GM19324 (cell line): ENCODE measurements at regions not wholly inside any gene's neighbourhood (a gene's known extent, or its start where the extent isn't known, plus 50 kb on each side); places are given as distances from the start of the nearest gene placed in this dataset.
"Not testable (repeated sequence)": the region's sequence is repeated elsewhere in the genome, so short reads cannot be mapped to it uniquely, and the experiment has no call there.

Experiments
- ATAC-seq: cut with Tn5 transposase; IDR thresholded peaks from one replicate; pipeline ENCODE4 v1.9.1; 2021; ENCODE audit warnings: mild to moderate bottlenecking, moderate library complexity; ENCODE audit not compliant: unreplicated experiment, low FRiP score

DNA sequence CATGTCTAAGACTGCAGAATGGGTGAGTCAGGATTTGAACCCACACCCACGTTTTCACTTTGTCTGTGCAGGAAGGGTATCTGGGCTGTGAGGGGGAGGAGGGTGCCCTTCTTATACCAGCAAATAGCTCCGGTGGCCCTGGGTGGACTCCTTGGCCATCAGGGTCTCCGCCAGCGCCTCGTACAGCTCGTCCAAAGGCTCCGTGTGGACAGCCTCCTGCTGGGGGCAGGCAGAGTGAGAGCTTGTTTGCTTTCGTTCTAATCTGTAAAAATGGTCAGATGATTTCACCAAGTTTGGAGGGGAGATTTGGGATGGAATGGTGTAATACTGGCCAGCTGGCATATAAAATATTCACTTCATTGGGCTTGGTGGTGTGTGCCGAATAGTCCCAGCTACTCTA, 111.7 kb upstream of the CCZ1B start:
- ATAC-seq: not testable (repeated sequence)

DNA sequence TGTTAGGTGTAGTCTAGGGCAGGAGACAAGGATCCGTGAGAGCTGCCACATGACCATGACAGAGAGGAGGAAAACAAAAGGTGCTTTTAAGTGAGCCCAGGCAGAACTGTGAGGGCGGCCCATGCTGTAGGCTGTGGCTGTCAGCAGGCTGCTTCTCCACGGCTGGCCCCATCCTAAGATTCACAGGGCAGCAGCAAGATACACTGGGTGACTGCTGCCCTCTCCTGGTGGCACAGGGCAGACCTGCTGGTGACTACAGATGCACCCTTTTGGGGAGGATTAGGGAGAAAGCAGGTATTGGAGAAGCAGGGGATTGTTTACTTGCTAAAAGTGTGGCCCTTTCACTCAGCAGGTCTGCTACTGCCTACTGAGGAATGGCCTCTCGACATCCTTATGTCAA, 112.2 kb upstream of the CCZ1B start:
- ATAC-seq: not testable (repeated sequence)

DNA sequence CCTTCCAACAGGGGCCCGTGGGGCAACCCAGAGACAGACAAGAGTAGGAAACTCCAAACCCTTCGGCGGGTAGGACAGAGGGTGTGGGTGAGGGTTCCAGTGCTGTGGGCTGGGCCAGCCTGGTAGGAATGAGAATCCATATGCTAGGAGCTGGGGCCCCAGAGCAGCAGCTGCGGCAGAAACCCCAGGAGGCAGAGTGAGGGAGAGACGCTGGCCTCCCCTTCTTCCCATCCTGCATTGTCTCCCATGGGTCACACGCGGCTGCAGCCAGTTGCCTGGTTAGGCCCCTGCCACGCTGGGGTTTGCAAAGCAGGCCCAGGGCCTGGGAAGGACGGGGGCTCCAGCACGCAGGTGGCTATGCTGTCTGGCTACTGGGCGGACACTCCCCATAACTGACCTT, 113.1 kb upstream of the CCZ1B start:
- not testable (repeated sequence) for ATAC-seq

DNA sequence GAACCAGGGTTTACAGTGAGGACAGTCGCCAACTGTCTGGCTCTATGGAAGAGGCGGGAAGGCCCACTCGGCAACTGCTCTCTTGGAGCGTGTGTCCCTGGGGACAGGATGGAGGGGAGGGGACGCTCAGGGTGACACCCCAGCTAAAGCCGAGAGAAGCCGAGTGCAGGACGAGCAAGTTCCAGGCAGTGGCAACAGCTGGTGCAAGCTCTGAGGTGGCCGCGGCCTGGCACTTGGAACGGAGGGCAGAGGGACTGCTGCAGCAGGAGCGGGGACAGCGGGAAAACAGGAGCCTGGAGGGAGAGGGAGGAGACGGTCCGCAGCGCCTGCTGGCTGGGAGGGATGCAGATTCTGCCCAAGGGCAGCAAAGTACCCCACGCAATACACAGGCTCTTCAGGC, 113.8 kb upstream of the CCZ1B start:
- not testable (repeated sequence) for ATAC-seq

DNA sequence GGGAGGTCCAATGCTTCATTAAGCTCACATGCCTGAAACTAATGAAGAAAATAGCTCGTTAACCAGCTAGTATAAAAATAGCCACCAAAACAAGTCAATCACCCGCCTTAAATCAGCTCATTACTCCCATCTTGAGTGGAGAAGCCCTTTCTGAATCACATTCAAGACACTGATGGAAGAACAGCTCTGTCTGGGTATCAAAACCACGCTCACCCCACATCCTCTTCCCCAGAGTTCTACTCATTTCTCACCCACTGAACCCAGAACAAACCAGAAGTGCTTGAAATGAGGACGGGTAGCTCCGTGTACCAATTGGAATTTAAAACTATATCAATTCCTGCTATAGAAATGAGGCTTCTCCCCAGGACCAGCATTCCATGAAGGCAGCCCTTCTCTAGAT, 120.8 kb upstream of the CCZ1B start:
- ATAC-seq: not testable (repeated sequence)

DNA sequence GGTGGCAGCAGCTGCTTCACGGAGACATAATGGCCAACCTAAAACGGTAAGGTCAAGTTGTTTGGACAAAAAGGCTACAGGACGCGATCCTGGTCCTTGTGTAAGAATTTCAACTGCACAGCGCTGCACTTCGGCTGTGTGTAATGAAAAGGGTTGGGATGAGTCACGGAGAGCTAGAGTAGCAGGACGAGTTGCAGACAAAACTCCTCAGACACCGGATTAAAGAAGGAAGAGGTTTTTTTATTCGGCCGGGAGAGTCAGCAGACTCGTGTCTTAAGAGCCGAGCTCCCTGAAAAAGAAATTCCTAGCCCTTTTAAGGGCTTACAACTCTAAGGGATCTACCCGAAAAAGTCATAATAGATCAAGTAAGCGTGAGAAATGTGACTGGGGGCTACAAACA, 124.2 kb upstream of the CCZ1B start:
- ATAC-seq: not testable (repeated sequence)

DNA sequence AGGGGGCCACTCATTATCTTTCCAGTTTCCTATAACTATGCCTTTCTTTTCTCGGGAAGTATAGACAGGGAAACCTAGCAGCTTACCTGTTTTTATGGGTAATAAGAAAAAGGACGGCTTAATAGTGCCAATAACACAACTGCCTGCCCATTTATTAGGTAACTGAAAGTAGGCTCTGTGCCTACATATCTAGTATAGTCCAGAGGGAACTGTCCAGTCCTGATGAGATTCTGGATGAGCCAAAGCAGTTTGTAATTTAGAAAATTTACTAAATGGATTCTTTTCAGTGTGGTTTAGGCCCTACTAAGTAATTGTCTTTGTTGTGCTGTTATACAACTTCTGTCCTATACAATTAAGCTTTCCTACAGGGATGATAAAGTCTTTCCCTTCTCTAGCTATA, 125.5 kb upstream of the CCZ1B start:
- not testable (repeated sequence) for ATAC-seq

DNA sequence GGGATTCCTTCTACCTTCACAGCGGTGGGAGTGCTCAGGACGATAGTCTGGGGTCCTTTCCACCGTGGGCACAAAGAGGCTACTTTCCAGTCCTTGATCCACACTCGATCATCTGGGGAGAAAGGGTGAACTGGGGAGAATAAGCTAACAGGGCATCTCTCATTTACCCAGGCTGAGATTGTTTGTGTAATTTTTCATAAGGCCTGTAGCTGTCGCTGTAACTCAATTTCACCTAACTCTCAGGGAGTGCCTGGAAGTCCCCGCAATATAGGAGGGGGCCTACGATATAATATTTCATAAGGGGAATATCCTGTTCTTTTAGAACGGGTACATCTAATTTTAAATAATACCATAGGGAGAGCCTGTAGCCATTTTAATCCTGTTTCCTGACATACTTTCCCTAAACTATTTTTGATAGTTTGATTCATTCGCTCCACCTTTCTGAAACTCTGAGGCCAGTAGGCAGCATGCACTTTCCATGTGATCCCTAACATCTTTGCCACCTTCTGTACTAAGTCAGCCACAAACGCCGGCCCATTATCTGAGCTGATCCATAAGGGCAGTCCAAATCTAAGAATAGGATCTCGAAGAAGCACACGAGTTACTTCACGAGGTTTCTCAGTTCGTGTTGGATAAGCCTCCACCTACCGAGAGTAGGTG, 127.2 kb upstream of the CCZ1B start:
- not testable (repeated sequence) for ATAC-seq

DNA sequence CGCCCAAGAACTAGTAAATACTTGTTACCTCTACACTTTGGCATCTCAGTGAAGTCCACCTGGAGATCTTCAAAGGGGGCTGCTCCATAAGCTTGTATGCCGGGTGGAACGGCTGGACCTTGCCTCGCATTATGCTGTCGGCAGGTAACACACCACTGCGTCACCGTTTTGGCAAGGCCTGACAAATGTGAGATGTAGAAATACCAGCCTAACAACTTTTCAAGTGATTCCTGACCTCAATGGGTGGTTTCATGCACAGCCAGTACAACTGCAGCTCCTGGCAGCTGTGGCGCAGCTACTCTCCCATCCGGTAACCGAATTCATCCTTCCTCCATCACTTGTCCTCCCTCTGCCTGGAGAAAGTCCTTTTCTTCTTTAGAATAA, 127.7 kb upstream of the CCZ1B start:
- not testable (repeated sequence) for ATAC-seq

DNA sequence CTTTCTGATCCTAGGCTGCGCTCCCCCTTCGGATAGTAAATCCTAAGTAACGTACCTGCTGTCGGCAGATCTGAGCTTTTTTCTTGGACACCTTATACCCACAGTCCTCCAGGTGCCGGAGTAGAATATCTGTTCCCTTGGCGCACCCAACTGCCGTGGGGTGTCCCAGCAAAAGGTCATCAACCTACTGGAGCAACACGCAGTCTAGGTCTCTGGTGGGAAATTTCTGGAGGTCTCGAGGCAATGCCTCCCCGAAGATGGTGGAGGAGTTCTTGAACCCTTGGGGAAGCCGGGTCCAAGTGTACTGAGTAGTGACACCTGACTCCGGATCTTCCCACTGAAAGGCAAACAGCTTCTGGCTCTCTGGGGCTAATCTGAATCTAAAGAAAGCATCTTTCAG, 129.3 kb upstream of the CCZ1B start:
- ATAC-seq: not testable (repeated sequence)

DNA sequence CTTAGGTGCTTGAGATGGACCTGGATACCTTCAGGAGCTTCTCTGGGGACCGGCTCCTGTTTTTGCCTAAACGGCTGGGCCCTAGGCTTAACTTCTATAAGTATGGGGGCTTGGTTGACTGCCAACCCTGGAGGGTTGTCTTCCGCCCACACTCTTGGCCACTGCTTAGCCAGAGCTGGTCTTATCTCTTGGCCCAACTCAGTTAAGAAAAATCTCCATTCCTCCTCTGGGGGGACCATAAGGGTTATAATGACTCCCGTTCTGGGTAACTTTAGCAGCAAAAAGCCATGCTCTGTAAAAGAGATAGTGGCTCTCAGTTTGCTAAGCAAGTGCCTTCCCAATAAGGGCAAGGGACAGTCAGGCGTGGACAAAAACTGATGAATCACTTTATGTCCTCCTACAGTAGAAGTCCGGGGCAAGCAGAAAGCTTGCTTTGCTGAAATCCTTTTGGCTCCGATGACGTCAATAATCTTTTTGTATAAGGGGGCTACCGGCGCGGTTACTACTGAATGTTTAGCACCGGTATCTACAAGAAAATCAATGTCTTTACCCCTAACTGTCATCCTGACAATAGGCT, 130.0 kb upstream of the CCZ1B start:
- not testable (repeated sequence) for ATAC-seq

DNA sequence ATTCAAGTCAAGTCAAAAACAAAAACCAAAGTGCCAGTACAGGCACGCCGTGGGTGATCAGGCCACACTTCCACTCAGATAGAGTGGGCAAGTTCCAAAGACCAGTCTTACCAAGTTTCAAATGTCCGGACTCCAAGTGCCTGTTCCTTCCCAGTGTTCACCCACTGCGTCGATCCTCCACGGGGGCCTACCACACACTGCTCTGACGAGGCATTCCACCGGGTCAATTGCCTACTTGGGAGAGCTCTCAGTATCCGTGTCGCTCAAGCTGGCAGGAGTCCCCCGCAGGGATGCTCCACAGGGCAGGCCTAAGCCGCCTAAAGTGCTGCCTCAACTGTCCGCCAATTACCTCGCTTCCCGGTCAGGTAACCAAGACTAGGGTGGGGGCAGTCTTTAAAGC, 132.3 kb upstream of the CCZ1B start:
- not testable (repeated sequence) for ATAC-seq

DNA sequence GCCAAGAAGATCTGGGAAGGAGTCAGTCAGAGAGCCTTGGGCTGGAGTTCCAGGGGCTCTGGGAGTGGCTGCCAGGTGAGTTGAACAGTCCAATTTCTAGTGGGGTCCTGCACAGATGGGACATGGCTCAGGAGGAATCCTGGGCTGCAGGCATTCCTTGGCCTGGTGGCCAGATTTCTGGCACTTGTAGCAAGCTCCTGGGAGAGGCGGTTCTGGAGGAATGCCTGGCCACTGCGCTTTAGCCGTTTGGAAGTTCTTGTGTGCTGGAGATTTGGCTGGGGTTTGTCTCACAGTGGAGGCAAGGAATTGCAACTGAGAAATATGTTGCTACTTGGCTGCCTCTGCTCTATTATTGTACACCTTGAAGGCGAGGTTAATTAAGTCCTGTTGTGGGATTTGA, 133.9 kb upstream of the CCZ1B start:
- not testable (repeated sequence) for ATAC-seq

DNA sequence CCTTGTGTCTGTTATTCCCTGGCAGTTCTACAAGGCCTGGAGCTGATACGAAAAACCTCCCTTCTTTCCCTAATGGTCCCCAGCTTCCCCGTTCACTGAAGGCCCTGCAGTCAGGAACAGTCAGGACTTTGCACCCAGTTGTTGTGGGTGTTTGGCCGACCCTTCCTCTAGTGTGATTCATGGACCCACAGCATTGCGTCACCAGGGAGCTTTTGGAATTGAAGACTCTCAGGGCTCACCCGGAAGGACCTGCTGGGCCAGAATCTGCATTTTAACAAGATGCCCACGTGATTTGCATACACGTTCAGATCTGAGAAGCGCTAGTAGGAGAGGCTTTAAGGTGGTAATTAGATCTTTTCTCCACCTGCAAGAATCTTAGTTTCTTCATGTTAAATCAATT, 136.8 kb upstream of the CCZ1B start:
- ATAC-seq: not testable (repeated sequence)

DNA sequence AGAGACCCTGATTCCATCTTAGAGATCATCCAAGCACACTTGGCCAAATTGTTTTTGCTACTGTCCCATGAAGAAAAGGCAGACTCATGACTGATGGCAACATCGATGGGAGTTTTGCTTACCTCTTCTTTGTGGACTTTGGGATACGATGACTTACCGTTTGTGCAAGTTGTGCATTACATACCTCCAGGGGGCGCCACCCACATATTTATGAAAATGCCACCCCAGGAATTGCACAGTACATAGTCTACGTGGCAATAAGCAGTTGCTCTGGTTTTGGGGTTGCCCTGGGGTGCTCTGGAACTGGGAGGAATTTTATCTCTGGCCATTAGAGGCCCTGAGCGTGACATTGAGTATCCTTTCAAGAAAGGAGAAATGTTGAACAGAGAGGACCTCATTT, 139.0 kb upstream of the CCZ1B start:
- not testable (repeated sequence) for ATAC-seq

DNA sequence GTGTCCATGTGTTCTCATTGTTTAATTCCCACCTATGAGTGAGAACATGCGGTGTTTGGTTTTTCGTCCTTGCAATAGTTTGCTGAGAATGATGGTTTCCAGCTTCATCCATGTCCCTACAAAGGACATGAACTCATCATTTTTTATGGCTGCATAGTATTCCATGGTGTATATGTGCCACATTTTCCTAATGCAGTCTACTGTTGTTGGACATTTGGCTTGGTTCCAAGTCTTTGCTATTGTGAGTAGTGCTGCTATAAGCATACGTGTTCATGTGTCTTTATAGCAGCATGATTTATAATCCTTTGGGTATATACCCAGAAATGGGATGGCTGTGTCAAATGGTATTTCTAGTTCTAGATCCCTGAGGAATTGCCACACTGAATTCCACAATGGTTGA, 144.1 kb upstream of the CCZ1B start:
- ATAC-seq: not testable (repeated sequence)

DNA sequence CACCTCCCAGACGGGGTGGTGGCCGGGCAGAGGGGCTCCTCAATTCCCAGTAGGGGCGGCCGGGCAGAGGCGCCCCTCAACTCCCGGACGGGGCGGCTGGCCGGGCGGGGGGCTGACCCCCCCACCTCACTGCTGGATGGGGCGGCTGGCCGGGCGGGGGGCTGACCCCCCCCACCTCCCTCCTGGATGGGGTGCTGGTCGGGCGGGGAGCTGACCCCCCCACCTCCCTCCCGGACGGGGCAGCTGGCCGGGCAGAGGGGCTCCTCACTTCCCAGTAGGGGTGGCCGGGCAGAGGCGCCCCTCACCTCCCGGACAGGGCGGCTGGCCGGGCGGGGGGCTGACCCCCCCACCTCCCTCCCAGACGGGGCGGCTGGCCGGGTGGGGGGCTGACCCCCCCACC, 148.8 kb upstream of the CCZ1B start:
- ATAC-seq: not testable (repeated sequence)

DNA sequence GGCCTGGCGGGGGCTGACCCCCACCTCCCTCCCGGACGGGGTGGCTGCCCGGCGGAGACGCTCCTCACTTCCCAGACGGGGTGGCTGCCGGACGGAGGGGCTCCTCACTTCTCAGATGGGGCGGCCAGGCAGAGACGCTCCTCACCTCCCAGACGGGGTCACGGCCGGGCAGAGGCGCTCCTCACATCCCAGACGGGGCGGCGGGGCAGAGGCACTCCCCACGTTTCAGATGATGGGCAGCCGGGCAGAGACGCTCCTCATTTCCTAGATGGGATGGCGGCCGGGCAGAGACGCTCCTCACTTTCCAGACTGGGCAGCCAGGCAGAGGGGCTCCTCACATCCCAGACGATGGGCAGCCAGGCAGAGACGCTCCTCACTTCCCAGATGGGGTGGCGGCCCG, 149.3 kb upstream of the CCZ1B start:
- ATAC-seq: not testable (repeated sequence)

DNA sequence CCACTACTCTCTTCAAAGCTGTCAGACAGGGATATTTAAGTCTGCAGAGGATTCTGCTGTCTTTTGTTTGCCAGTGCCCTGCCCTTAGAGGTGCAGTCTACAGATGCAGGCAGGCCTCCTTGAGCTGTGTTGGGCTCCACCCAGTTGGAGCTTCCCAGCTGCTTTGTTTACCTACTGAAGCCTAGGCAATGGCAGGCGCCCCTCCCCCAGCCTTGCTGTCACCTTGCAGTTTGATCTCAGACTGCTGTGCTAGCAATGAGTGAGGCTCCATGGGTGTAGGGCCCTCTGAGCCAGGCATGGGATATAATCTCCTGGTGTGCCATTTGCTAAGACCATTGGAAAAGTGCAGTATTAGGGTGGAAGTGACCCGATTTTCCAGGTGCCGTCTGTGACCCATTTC, 151.3 kb upstream of the CCZ1B start:
- ATAC-seq: not testable (repeated sequence)

DNA sequence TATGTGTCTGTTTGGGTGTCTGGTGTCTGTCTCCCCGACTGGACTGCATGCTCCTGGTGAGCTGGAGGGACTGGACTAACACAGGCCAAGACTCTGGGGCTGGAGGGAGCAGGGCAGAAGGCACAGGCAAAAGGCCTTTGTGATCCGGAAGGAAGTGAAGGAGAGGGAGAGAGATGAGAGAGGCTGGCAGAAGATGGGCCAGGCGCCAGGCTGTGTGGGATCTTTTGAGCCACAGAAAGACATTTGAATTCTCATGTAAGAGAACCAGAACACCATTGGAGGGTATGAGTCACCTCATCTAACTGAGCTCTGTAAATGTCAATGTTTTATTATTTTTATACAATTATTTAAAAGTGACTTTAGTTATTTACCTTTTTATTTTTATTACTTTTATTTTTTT, 152.3 kb upstream of the CCZ1B start:
- ATAC-seq: not testable (repeated sequence)

DNA sequence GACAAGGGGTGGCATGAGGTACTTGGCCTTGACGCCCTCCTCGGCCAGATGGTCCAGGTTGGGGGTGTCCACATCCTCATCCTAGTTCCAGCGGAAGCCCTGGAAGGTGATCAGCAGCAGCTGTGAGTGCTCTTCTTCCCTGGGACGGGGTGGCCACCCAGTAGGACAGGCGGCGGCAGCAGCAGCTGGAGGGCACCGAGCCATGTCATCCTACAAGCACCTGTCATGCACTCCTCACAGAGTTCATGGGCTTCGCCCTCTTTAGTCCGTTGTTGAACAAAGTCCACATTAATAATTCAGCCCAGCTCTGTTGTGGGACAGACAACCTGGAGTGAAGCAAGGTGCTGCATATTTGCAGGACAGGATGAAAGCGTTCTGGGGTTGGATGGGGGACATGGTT, 153.4 kb upstream of the CCZ1B start:
- not testable (repeated sequence) for ATAC-seq

DNA sequence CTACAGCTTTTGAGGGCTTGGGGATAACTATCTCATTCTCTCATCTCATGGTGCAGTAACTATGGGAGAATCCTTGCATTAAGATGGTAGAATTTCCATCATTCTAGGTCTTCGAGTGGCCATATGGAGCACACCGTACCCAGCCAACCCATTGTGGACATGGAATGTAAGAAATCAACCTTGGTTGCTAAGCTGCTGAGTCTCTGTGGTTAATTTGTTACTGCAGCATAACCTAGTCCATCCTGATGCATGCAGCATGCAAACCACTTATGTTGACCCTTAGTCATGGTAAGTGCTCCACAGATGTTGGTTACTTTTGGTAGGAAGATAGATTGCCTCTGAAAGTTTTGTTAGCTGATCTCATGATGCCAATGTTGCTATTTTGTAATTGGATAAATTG, 156.3 kb upstream of the CCZ1B start:
- ATAC-seq: not testable (repeated sequence)
